ENCODE measurements at regions not wholly inside any gene's neighbourhood (a gene's known extent, or its start where the extent isn't known, plus 50 kb on each side); places are given as distances from the start of the nearest gene placed in this dataset.

GRCh38 chr4:170391066-170391740 is 301.4 kb upstream of the AADAT start:
- Histone ChIP-seq H3K9me3 (ENCODE audit: insufficient read depth, low read depth, low read length) (no peaks in the 10 kb centered on the region), H3K36me3 (ENCODE audit: insufficient read depth, low read length) (no peaks in the 10 kb centered on the region), H3K27ac (ENCODE audit: low read depth, low read length) (peak overlapping the region; percentile 76), H4K20me1 (ENCODE audit: insufficient read depth, low read length) (no peaks in the 10 kb centered on the region), H3K4me1 (ENCODE audit: insufficient read depth, low read length) (peaks cover 6% of the 10 kb centered on the region), H3K27me3 (ENCODE audit: insufficient read depth, low read length) (no peaks in the 10 kb centered on the region), H3K4me2 (ENCODE audit: low read length) (peak overlapping the region; percentile 58), H3K9ac (ENCODE audit: low read length) (peak overlapping the region; percentile 38), H3K4me3 (ENCODE audit: insufficient read depth, low read depth, low read length) (no peak overlapping the region), H3K79me2 (ENCODE audit: insufficient read depth, low read length) (no peaks in the 10 kb centered on the region), H2AFZ (ENCODE audit: low read depth, low read length) (no peak overlapping the region)
- Mint-ChIP-seq H3K4me3 (ENCODE audit: unreplicated experiment) (no peak overlapping the region), H3K27ac (ENCODE audit: unreplicated experiment) (peak overlapping the region; percentile 97), H3K9me3 (ENCODE audit: unreplicated experiment) (no peaks in the 10 kb centered on the region), H3K36me3 (ENCODE audit: low read depth, unreplicated experiment) (no peaks in the 10 kb centered on the region), H3K27me3 (ENCODE audit: low read depth, unreplicated experiment) (no peaks in the 10 kb centered on the region), H3K4me1 (ENCODE audit: low read depth, unreplicated experiment) (peaks cover 31% of the 10 kb centered on the region)
- DNase-seq (ENCODE audit: low read depth) (peak; percentile 69), FAIRE-seq (peak; percentile 92)
- TF ChIP-seq CTCF (IDR thresholded peaks at IDR 0.05; ENCODE audit: insufficient read depth, low read depth, low read length) (no peak), EZH2 (IDR thresholded peaks at IDR 0.05; ENCODE audit: insufficient read depth, low read length) (no peak)

DNA sequence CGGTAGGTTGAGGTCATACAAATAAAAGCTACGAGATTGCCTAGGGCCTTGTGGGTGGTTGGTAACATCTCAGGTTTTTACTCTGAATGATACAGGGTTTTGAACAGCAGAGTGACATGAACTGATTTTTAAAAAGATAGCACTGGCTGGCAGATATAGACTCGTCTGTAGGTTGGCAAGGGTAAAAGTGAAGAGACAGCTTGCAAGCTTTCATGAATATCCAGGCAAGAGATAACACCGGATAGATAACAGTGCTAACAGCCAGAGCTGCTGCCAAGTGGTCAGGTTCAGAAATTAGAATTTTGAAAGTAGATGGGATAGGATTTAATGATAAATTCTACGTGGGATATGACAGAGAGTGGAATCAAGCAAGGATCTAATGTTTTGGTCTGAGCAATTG is 299.7 kb upstream of the AADAT start:
- TF ChIP-seq EZH2 (IDR thresholded peaks at IDR 0.05; ENCODE audit: insufficient read depth, low read length): no peak
- no peak for TF ChIP-seq CTCF (IDR thresholded peaks at IDR 0.05; ENCODE audit: insufficient read depth, low read depth, low read length)
- H3K4me3 Mint-ChIP-seq (ENCODE audit: unreplicated experiment): no peak overlapping the region
- Histone ChIP-seq H2AFZ (ENCODE audit: low read depth, low read length) (no peak overlapping the region), H3K4me1 (ENCODE audit: insufficient read depth, low read length) (peaks cover 6% of the 10 kb centered on the region), H3K4me2 (ENCODE audit: low read length) (no peak overlapping the region), H3K27me3 (ENCODE audit: insufficient read depth, low read length) (no peaks in the 10 kb centered on the region), H3K79me2 (ENCODE audit: insufficient read depth, low read length) (no peaks in the 10 kb centered on the region), H3K27ac (ENCODE audit: low read depth, low read length) (no peak overlapping the region), H3K36me3 (ENCODE audit: insufficient read depth, low read length) (no peaks in the 10 kb centered on the region), H4K20me1 (ENCODE audit: insufficient read depth, low read length) (no peaks in the 10 kb centered on the region), H3K9ac (ENCODE audit: low read length) (no peak overlapping the region), H3K4me3 (ENCODE audit: insufficient read depth, low read depth, low read length) (no peak overlapping the region), H3K9me3 (ENCODE audit: insufficient read depth, low read depth, low read length) (no peaks in the 10 kb centered on the region)
- DNase-seq (ENCODE audit: low read depth) (no peak), FAIRE-seq (no peak)
- no peak overlapping the region for H3K27ac Mint-ChIP-seq (ENCODE audit: unreplicated experiment)
- no peaks in the 10 kb centered on the region for H3K27me3 Mint-ChIP-seq (ENCODE audit: low read depth, unreplicated experiment)
- peaks cover 2% of the 10 kb centered on the region for H3K36me3 Mint-ChIP-seq (ENCODE audit: low read depth, unreplicated experiment)
- peaks cover 31% of the 10 kb centered on the region for H3K4me1 Mint-ChIP-seq (ENCODE audit: low read depth, unreplicated experiment)
- peaks cover 3% of the 10 kb centered on the region for H3K9me3 Mint-ChIP-seq (ENCODE audit: unreplicated experiment)

- H3K9me3 ChIP-seq (ENCODE audit: insufficient read depth, low read depth, low read length): no peaks in the 10 kb centered on the region
- Mint-ChIP-seq H3K4me1 (ENCODE audit: low read depth, unreplicated experiment) (peaks cover 31% of the 10 kb centered on the region), H3K36me3 (ENCODE audit: low read depth, unreplicated experiment) (peaks cover 2% of the 10 kb centered on the region), H3K9me3 (ENCODE audit: unreplicated experiment) (peaks cover 3% of the 10 kb centered on the region), H3K4me3 (ENCODE audit: unreplicated experiment) (no peak overlapping the region), H3K27ac (ENCODE audit: unreplicated experiment) (no peak overlapping the region), H3K27me3 (ENCODE audit: low read depth, unreplicated experiment) (no peaks in the 10 kb centered on the region)
- no peak overlapping the region for H3K9ac ChIP-seq (ENCODE audit: low read length)
- H3K36me3 ChIP-seq (ENCODE audit: insufficient read depth, low read length): no peaks in the 10 kb centered on the region
- H4K20me1 ChIP-seq (ENCODE audit: insufficient read depth, low read length): no peaks in the 10 kb centered on the region
- no peaks in the 10 kb centered on the region for H3K27me3 ChIP-seq (ENCODE audit: insufficient read depth, low read length)
- no peak overlapping the region for H3K27ac ChIP-seq (ENCODE audit: low read depth, low read length)
- H3K4me2 ChIP-seq (ENCODE audit: low read length): no peak overlapping the region
- DNase-seq (ENCODE audit: low read depth) (peak; percentile 26), FAIRE-seq (peak; percentile 32)
- TF ChIP-seq EZH2 (IDR thresholded peaks at IDR 0.05; ENCODE audit: insufficient read depth, low read length) (no peak), CTCF (IDR thresholded peaks at IDR 0.05; ENCODE audit: insufficient read depth, low read depth, low read length) (no peak)
- no peak overlapping the region for H3K4me3 ChIP-seq (ENCODE audit: insufficient read depth, low read depth, low read length)
- peaks cover 6% of the 10 kb centered on the region for H3K4me1 ChIP-seq (ENCODE audit: insufficient read depth, low read length)
- H3K79me2 ChIP-seq (ENCODE audit: insufficient read depth, low read length): no peaks in the 10 kb centered on the region
- H2AFZ ChIP-seq (ENCODE audit: low read depth, low read length): no peak overlapping the region
These were observed 298.5 kb upstream of the AADAT start for GRCh38 chr4:170388255-170388654.

All from astrocyte (in vitro differentiated cells and primary cell).